Endothelial cell of umbilical vein (primary cell): ENCODE measurements at regions not wholly inside any gene's neighbourhood (a gene's known extent, or its start where the extent isn't known, plus 50 kb on each side); places are given as distances from the start of the nearest gene placed in this dataset.

Experiments used
- BruUV-seq: library from RNA; stranded (reverse); fragments of 400-500 nt; replicated peaks from 2 replicates; lab custom pipeline; 2021; lab: Mats Ljungman, UMichigan
- CTCF ChIA-PET: fragments of 300-600, 350-600 bp; sonication (Branson Sonifier 250); formaldehyde crosslinking; loops from one replicate; lab custom pipeline; 2021; ENCODE audit warnings: antibody characterized with exemption, inconsistent platforms; lab: Charles Lee
- POLR2A ChIA-PET: fragments of 300-600, 350-600 bp; sonication (Branson Sonifier 250); formaldehyde crosslinking; loops from one replicate; lab custom pipeline; 2021; ENCODE audit warnings: antibody characterized with exemption, inconsistent platforms; lab: Charles Lee
- DNase-seq: peaks from one replicate; pipeline ENCODE4 v3.0.0-alpha.2; 2011; ENCODE audit warnings: low read depth, low spot score
- FAIRE-seq: peaks from 2 replicates; lab custom pipeline; 2011; peaks lifted over from hg19 to GRCh38; lab: Jason Lieb, UNC
- H2AFZ ChIP-seq: 2 replicates; pipeline ENCODE4 v1.6.0; 2012; ENCODE audit warnings: low read depth, low read length, control low read depth, inconsistent platforms
- H3K27ac ChIP-seq: 2 replicates; pipeline ENCODE4 v1.5.1; 2011; ENCODE audit warnings: low read depth, mild to moderate bottlenecking, control low read depth, low read length, moderate library complexity; ENCODE audit not compliant: insufficient read depth
- H3K27me3 ChIP-seq, 2 experiments: 2 replicates each; pipeline versions ENCODE4 v1.6.0 to v1.6.1; 2011; ENCODE audit warnings: low read length in 2 of 2, mixed read lengths in 1 of 2; ENCODE audit not compliant: control insufficient read depth in 2 of 2, insufficient read depth in 2 of 2
- H3K36me3 ChIP-seq, 2 experiments: 2 replicates in 1 of 2; 3 replicates in 1 of 2; pipeline ENCODE4 v1.5.1; 2011; ENCODE audit warnings: low read length in 2 of 2, mild to moderate bottlenecking in 1 of 2, moderate library complexity in 1 of 2; ENCODE audit not compliant: control insufficient read depth in 2 of 2, insufficient read depth in 2 of 2; ENCODE audit errors: extremely low read depth in 1 of 2
- H3K4me1 ChIP-seq: 3 replicates; pipeline ENCODE4 v1.5.1; 2011; ENCODE audit warnings: mild to moderate bottlenecking, low read length; ENCODE audit not compliant: control insufficient read depth, insufficient read depth; ENCODE audit errors: extremely low read depth
- H3K4me2 ChIP-seq: 2 replicates; pipeline ENCODE4 v1.6.1; 2011; ENCODE audit warnings: low read length, control low read depth, mixed read lengths; ENCODE audit not compliant: insufficient read depth
- H3K4me3 ChIP-seq, 3 experiments: fragments of 200-600 bp in 1 of 3; sonication (generic), shearing (Covaris generic) in 1 of 3; replicated peaks in 1 of 3; 2 replicates each; pipeline ENCODE4 v1.5.1; 2011 to 2016; ENCODE audit warnings: control low read depth in 3 of 3, low read length in 3 of 3, mild to moderate bottlenecking in 2 of 3, inconsistent platforms in 1 of 3, low read depth in 1 of 3, moderate library complexity in 1 of 3; ENCODE audit not compliant: insufficient read depth in 1 of 3
- H3K79me2 ChIP-seq: 2 replicates; pipeline ENCODE4 v1.6.0; 2012; ENCODE audit warnings: low read length, inconsistent platforms; ENCODE audit not compliant: control insufficient read depth, insufficient read depth
- H3K9ac ChIP-seq: replicated peaks from 2 replicates; pipeline ENCODE3; 2011; ENCODE audit warnings: low read length, control low read depth; ENCODE audit not compliant: insufficient read depth; ENCODE audit errors: extremely low read depth
- H3K9me1 ChIP-seq: replicated peaks from 3 replicates; pipeline ENCODE4 v1.6.0; 2011; ENCODE audit warnings: mild to moderate bottlenecking, low read length; ENCODE audit not compliant: control insufficient read depth, insufficient read depth; ENCODE audit errors: extremely low read depth
- H3K9me3 ChIP-seq: replicated peaks from 2 replicates; pipeline ENCODE4 v1.5.1; 2012; ENCODE audit warnings: low read length, inconsistent platforms; ENCODE audit not compliant: control insufficient read depth, insufficient read depth
- H4K20me1 ChIP-seq: replicated peaks from 2 replicates; pipeline ENCODE3; 2011; ENCODE audit warnings: mild to moderate bottlenecking, low read length; ENCODE audit not compliant: control insufficient read depth, insufficient read depth; ENCODE audit errors: extremely low read depth
- EZH2 ChIP-seq: IDR thresholded peaks from 2 replicates; pipeline ENCODE4 v1.6.1; 2012; ENCODE audit warnings: borderline replicate concordance, low read depth, mild to moderate bottlenecking, moderate library complexity, low read length, inconsistent platforms; ENCODE audit not compliant: severe bottlenecking
- FOS ChIP-seq: IDR thresholded peaks from 2 replicates; pipeline ENCODE4 v1.6.1; 2011; ENCODE audit warnings: mild to moderate bottlenecking, low read length, moderate library complexity, borderline replicate concordance; ENCODE audit not compliant: insufficient read depth
- GATA2 ChIP-seq: IDR thresholded peaks from 2 replicates; pipeline ENCODE4 v1.7.0; 2011; ENCODE audit warnings: low read depth, mild to moderate bottlenecking, moderate library complexity, mixed read lengths, low read length; ENCODE audit not compliant: insufficient read length, insufficient read depth
- JUN ChIP-seq: IDR thresholded peaks from 2 replicates; pipeline ENCODE4 v1.6.1; 2011; ENCODE audit warnings: borderline replicate concordance, low read depth; ENCODE audit not compliant: insufficient read length, insufficient read depth
- MYC ChIP-seq: IDR thresholded peaks from one replicate; pipeline ENCODE4 v1.6.1; 2011; ENCODE audit warnings: mild to moderate bottlenecking, low read depth, low read length
- POLR2A ChIP-seq: IDR thresholded peaks from 2 replicates; pipeline ENCODE4 v1.6.1; 2012; ENCODE audit warnings: low read depth, mild to moderate bottlenecking, control low read depth, low read length
- POLR2AphosphoS5 ChIP-seq: IDR thresholded peaks from 2 replicates; pipeline ENCODE4 v1.6.1; 2012; ENCODE audit warnings: low read depth, mild to moderate bottlenecking, control low read depth, low read length, moderate library complexity; ENCODE audit not compliant: insufficient read depth
- dilution Hi-C: fragments of 300-500 bp; cut with MboI; formaldehyde crosslinking; loops from one replicate; pipeline ENCODE4 v1.15.0; 2019; ENCODE audit warnings: low sequenced_read_pairs; ENCODE audit not compliant: extremely low pct_ligation_motif_present
- intact Hi-C: fragments of 100-400 bp; cut with micrococcal nuclease; formaldehyde crosslinking; loops from one replicate; pipeline ENCODE4 v1.10.0; 2022
- TF ChIP-seq, protein P1 (sequence below): IDR thresholded peaks from 2 replicates; pipeline ENCODE4 v1.6.1; 2011; ENCODE audit not compliant: insufficient read depth, insufficient read length
- TF ChIP-seq, protein P2 (sequence below), 2 donors: IDR thresholded peaks; 1 replicate in 1 of 2; 2 replicates in 1 of 2; pipeline ENCODE4 v1.5.1; 2011; ENCODE audit warnings: low read length in 2 of 2, mild to moderate bottlenecking in 2 of 2, moderate library complexity in 2 of 2, control low read depth in 1 of 2, inconsistent platforms in 1 of 2, low read depth in 1 of 2; ENCODE audit not compliant: insufficient read depth in 1 of 2; ENCODE audit errors: extremely low read depth in 1 of 2

DNA sequence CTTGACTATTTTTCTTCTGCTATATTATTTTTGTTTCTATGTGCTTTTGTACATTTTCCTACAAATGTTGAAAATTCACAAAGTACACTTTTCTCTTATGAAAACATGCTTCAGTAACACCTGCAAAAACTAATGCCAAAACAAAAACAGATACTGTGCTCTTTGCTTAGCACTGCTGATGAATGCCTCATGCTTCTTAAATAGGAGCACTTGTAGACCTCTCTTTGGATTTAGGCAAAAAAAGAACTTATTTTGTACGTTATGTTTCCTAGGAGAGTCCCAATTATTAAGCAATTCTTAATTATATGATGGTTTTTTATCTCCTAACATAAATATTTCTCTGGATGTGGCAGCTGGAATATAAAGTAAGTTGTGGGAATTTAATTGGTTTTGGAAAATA is 285.0 kb upstream of the ARSJ start:
- no peaks in the 10 kb centered on the region for H3K27me3 ChIP-seq
- no TSS peak for BruUV-seq
- H3K9me3 ChIP-seq: no peaks in the 10 kb centered on the region
- H3K27ac ChIP-seq: no peak overlapping the region
- H3K4me2 ChIP-seq: no peak overlapping the region
- dilution Hi-C loops (no loop called here), intact Hi-C loops (loop anchor here (2.0 kb wide), 1 partner anchor 16 kb away; no protein-coding TSS in a partner anchor)
- H3K36me3 ChIP-seq: no peaks in the 10 kb centered on the region
- no peak overlapping the region for H2AFZ ChIP-seq
- FAIRE-seq (no peak), DNase-seq (no peak)
- no peak overlapping the region for H3K4me3 ChIP-seq
- no peak overlapping the region for H3K9ac ChIP-seq
- ChIA-PET CTCF (interaction anchor here (3.5 kb wide), 1 partner anchor 12 kb away, joined by 42 read pairs; no protein-coding TSS in a partner anchor), POLR2A (no interaction called here)
- TF ChIP-seq POLR2AphosphoS5: no peak
- TF ChIP-seq POLR2A: no peak
- no peak for TF ChIP-seq MYC
- TF ChIP-seq, protein P1, sequence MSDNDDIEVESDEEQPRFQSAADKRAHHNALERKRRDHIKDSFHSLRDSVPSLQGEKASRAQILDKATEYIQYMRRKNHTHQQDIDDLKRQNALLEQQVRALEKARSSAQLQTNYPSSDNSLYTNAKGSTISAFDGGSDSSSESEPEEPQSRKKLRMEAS: no peak
- TF ChIP-seq GATA2: no peak
- TF ChIP-seq EZH2: no peak
- TF ChIP-seq, protein P2, sequence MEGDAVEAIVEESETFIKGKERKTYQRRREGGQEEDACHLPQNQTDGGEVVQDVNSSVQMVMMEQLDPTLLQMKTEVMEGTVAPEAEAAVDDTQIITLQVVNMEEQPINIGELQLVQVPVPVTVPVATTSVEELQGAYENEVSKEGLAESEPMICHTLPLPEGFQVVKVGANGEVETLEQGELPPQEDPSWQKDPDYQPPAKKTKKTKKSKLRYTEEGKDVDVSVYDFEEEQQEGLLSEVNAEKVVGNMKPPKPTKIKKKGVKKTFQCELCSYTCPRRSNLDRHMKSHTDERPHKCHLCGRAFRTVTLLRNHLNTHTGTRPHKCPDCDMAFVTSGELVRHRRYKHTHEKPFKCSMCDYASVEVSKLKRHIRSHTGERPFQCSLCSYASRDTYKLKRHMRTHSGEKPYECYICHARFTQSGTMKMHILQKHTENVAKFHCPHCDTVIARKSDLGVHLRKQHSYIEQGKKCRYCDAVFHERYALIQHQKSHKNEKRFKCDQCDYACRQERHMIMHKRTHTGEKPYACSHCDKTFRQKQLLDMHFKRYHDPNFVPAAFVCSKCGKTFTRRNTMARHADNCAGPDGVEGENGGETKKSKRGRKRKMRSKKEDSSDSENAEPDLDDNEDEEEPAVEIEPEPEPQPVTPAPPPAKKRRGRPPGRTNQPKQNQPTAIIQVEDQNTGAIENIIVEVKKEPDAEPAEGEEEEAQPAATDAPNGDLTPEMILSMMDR (IDR thresholded peaks at IDR 0.05; ENCODE audit: extremely low read depth in 1 of 2, insufficient read depth in 1 of 2, low read depth in 1 of 2, low read length in 2 of 2): no peak
- TF ChIP-seq JUN: no peak
- no peak for TF ChIP-seq FOS
- H4K20me1 ChIP-seq: no peaks in the 10 kb centered on the region
- peaks cover 6% of the 10 kb centered on the region for H3K4me1 ChIP-seq
- H3K79me2 ChIP-seq: no peaks in the 10 kb centered on the region
- no peaks in the 10 kb centered on the region for H3K9me1 ChIP-seq
